Medulla oblongata (tissue), 1 donor: ENCODE measurements at regions not wholly inside any gene's neighbourhood (a gene's known extent, or its start where the extent isn't known, plus 50 kb on each side); places are given as distances from the start of the nearest gene placed in this dataset.
"Not testable (repeated sequence)": the region's sequence is repeated elsewhere in the genome, so short reads cannot be mapped to it uniquely, and the experiment has no call there.

ENCODE experiments used
- DNase-seq: peaks from one replicate; pipeline ENCODE4 v3.0.0-alpha.2; 2015; ENCODE audit errors: extremely low spot score

DNA sequence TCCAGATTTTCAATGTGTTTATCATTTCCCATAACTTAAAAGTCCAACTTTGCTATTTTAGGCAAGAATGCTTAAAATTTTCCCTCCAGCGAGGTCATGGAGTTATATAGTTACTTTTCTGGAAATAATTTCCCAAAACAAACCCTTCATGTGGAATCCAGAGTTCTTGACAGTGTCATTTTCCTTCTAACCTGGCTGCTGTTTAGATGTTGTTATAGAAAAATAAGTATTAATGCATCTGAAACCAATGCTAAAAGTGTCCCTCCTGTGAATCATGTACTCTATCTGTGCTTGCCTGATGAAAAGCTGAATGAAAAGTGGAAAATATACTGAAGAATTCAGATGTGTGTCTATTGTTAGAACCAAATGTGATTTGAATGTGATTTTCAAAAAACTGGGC, 245.3 kb upstream of the HSF2 start:
- no peak for DNase-seq

DNA sequence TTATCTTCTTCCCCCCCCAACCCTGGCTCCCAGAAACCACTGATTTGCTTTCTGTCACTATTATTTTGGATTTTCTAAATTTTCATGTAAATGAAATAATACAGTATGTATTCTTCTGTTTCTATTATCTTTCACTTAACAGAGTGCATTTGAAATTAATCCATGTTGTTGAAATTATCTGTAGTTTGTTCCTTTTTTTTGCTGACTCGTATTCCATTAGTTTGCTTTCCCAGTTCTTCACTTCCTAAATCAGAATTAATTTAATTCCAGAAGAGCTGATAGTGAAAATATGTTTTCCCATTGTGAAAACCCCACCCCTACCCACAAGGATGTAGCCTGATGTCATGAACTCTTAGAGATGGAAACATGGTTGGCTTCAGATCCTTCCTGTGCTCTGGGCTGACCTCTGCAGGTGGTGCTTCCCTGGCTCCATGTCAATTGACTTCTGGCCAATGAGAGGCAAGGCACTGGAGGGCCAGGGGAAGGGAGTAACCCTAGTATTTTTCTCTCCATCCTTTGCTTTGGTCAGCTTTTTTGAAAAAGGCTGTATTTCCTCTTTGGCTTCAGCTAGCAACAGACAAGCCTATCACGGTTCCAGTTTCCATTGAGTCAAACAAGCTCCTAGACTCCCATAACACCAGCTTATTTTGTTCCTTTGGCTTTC, 244.4 kb upstream of the HSF2 start:
- DNase-seq, result no peak

DNA sequence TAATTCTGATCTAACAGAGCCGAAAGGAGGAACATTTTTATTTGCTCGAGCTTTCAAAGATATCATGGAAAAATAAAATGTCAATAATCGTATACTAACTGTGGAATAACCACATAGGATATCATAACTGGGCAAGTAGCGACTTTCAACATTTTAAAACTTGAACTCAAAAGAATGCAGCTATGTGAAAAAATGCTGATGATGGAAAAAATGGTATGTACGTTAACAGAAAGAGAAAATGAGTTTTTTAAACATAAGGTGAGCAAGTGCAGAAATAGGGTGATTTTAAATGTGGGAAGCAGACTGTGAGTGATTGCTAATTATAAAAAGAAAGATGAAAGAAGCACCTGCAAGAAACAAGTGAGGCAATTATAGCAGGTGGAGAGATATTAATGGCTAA, 238.3 kb upstream of the HSF2 start:
- DNase-seq, result no peak

DNA sequence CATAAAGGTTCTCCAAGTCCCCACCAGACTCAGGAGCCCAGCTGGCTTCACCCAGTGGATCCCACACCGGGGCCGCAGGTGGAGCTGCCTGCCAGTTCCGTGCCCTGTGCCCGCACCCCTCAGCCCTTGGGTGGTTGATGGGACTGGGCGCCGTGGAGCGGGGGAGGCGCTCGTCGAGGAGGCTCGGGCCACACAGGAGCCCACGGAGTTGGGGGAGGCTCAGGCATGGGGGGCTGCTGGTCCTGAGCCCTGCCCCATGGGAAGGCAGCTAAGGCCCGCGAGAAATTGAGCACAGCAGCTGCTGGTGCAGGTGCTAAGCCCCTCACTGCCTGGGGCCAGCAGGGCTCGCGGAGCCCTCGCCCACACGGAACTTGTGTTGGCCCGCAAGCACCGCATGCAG, 234.4 kb upstream of the HSF2 start:
- DNase-seq, result no peak

DNA sequence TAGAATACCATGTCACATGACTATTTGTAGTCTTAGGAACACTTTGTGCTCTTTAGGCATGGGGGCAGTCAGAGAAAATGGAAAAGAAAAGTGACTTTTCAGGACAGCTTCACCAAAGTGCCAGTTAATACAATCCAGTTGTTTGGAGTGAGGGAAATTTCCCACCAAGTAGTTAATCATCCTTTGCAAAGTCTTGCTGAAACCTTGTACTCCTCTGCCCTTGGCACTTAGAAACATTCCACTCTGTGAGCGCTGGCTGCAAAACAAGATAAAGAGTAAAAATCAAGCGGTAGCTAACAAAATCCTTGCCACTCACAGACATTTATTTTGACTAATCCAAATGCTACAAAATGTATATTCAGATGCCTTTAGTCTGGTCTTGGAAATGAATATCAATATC, 229.2 kb upstream of the HSF2 start:
- no peak for DNase-seq

DNA sequence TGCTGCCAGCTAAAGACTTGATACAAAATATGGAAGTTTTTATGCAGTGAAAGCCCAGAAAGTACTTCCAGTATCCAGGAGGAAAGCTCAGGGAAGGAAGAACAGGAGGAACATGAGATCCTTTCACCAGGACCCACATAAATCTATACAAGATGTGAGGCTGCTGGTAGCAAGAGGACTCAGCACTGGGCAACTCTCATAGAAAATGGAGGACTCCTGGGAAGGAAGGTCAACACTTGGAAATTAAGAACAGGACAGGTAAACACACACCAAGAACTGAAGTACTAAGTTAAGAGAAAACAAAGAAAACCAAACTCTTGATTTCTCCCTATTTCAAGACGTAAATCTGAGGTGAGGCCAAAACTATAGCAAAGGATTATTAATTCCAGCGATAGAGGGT, 220.5 kb upstream of the HSF2 start:
- DNase-seq, result no peak

DNA sequence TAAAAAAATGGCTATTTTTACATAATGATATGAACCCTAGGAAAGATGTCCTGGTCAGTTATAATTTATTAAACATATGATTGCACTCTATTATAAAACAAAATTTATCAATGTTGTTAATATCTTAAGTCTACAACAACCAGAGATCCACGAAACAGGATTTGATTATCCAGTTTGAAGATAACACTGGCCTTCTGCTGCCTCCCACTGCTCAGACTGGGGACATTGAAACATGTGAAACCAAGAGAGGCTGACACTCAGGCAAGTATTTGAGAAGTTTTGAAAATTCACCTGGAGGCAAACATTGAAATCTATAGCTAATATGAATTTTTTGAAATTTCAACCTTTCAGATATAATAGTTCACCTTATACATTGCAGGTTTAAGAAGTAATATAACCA, 219.3 kb upstream of the HSF2 start:
- peak; percentile 33 for DNase-seq

DNA sequence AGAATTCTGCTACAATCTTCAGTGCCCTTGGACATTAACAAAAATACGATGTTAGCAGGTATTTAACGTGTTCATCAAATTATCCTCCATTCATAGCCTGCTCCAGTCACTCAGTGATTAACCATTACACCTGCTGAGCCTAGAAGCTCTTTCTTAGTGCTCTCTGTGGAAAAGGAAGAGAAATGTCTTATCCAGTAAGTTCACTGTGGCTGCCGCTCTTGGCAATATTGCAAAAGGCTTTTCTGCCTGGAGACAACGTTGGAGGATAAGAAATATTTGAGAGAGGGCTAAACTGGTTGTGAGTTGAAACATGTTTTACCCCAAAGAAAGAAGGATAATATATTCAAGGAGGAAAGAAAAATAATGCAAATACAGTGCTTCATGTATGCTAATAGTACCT, 217.4 kb upstream of the HSF2 start:
- DNase-seq, result peak; percentile 27

DNA sequence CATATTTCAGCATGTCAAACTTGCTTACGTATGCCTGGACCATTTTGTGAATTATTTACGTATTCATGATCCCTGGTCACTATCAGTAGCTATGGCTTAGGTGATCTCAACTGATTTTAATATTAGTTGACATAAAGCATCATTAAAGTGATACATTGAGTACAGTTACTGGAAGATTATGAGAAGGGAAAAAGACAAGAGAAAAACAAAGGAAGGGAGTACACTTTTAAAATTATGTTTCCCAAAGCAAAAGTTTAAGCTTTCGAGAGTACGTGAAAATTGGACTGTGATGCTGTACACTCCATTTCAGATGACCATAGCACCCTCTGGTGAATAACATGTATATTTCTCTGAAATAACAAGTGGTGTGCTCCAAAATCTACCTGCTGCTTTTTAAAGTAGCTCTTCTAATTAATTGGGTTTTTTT, 215.0 kb upstream of the HSF2 start:
- DNase-seq, result peak; percentile 47

DNA sequence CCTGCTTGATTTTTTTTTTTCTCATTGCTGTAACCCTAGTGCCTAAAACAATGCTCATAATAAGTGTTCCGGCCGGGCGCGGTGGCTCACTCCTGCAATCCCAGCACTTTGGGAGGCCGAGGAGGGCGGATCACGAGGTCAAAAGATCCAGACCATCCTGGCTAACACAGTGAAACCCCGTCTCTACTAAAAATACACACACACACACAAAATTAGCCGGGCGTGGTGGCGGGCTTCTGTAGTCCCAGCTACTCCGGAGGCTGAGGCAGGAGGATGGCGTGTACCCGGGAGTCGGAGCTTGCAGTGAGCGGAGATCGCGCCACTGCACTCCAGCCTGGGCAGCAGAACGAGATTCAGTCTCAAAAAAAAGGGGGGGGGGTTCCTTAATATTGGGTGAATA, 214.0 kb upstream of the HSF2 start:
- not testable (repeated sequence) for DNase-seq

DNA sequence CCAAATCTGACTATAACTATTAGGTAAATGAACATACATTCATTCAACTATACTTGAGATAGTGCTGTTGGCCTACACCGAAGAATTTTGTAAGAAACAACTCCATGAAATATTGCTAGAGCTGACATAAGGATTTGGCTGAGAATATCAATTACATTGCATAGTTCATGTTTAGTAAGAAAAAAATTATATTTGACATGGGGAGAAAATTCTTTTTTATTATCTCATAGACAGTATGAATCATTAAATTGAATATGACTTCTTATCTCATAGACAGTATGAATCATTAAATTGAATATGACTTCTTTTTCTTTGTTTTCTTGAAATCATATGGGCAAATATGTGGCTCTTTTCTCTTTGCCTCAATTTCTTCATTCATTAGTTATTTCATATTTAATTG, 212.3 kb upstream of the HSF2 start:
- no peak for DNase-seq

DNA sequence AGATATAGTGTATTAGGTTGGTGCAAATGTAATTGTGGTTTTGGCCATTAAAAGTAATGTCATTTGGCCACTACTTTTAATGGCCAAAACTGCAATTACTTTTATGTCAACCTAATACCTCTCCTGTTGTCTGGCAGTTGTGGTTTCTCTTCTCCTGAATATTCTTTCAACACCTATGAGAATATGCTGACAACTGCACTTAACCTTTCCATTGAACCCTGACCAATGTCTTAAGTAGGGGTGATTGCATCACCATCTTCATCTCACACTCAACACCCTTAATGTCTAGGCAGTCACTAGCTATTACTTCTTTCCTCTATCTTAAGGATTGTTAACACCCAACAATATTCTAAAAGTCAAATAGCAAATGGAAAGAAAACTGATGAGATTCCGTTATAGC, 200.5 kb upstream of the HSF2 start:
- DNase-seq, result no peak

DNA sequence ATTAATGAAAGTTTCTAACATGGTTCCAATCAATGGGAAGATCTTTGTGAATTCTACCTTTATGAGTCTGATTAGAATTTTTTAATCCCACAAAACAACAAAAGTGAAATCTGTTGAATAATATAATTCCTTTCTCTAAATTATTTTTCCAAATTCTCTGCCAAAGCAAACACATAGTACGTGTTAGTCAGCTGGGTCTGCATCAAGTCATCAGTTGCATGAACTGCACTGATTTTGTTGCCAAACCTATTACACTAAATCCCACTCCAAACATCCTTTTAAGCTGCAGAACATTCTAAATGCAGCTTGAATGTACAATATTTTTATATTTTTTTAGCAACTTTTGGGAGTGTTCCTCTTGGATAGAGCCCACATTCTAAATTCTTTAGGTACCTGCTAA, 199.0 kb upstream of the HSF2 start:
- DNase-seq, result no peak

DNA sequence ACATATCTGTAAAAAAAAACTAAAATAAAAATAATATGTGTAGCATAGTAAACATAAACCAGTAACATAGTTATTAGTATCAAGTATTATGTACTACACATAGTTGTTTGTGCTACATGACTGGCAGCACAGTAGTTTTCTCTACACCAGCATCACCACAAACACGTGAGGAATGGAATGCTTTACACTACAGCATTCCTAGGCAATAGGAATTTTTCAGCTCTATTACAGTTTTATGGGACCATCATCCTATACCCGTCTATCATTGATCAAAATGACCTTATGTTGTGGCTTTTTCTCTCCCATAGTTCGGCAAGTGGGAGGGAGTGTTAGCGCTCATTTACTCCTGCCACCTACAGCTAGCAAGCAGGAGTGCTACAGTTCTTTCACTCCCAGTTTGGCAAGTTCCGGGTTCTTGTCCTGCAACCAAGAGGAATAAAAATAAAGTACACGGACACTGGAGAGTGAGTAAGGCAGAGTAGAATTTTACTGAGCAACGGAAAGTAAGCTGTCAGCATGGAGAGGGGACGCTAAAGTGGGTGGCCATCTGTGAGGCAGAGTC, 196.8 kb upstream of the HSF2 start:
- no peak for DNase-seq

DNA sequence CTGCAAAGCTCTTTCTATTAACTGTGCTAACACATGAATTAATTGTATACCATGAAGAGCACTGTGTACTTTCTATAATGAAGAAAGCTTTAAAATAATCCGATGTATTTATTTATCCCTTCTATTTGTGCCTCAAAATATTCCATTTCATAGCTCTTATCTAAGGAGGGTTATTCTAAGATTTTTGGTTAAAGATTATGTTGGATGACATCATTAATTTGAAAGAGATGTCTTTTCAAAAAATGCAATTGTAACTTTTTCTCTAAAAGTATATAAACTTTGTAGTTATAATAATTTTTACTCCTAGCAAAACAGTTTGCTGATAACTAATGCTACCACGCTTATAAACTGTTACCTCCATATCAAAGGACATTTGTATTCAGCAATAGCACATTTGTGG, 192.4 kb upstream of the HSF2 start:
- no peak for DNase-seq

DNA sequence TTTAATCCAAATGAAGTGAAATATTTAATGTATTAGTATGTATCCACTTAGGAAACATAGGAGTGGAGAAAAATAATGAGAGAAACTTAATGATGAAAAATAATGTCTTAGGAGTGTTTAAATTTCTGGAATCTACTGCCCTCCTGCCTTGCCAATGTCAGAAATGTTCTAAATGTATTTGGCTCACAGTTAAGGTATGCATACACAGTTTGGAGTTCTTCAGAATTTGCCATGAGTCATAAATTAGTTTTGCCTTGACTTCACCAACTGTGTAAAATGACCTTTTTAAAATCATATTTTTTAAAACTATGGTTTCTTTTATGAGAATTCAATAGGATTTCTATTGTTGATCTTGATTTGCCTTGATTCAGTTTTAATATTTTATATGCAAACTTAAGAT, 191.7 kb upstream of the HSF2 start:
- DNase-seq, result no peak

DNA sequence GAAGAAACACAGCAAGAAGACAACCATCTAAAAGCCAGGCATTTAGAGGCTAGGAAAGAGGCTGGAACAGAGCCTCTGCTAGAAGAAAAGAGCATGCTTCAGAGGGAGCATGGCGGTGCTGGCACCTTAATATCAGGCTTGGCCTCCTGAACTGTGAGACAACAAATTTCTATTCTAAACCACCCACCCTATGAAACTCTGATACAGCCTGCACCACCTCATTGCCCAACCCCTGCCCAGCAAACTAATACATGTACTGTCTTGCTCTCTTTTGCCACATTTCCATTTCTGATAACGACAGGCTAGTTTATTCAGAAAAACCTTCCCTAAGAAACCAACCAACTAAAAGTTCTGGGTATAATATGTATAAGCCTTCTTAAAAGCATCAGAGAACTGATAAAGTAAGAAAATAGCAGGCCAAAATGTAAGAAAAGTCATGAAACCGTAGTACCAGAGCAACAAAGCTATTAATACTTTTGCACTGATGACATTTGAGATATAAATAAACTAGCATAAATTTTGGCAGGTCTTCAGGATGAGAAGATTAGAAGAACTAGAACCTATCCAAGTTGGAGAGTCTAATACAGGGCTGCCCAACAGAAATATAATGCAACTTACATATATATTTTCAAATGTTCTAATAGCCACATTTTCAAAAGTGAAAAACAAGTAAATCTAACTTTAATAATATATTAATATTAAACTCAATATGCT, 184.7 kb upstream of the HSF2 start:
- DNase-seq, result no peak

DNA sequence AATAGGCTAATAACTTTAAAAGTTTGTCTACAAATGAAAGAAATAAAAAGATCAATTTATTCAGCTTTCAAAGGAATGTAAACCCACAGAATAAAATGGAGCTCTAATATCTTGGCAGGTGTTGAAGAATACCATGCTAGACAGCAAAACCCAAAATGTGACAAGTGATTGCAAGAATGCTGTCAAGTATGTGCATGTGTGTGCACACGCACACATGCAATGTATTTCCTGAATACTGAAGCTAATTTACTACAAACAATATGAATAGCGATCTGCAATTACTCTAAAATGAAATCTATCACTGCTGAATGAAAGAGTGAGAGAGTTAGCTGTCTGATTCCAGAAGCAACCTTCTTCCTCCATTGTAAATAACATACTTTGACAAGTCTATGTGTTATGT, 179.2 kb upstream of the HSF2 start:
- no peak for DNase-seq

DNA sequence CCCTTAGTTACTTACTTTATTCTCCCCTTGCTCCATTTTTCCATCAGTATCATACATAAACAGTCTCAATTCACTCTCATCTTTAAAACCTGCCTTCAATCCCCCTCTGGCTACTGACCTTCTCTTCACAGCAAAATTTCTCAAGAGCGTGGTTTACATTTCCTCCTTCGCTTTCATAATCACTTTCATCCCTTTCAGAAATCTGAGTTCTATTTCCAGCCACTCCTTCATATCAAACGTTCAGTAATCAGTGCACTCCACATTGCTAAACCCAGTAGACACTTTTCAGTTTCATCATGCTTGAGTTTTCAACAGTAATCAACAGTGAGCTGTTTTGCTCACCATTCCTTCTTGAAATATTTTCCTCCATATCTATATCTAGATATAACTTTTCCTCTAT, 176.7 kb upstream of the HSF2 start:
- DNase-seq, result no peak

DNA sequence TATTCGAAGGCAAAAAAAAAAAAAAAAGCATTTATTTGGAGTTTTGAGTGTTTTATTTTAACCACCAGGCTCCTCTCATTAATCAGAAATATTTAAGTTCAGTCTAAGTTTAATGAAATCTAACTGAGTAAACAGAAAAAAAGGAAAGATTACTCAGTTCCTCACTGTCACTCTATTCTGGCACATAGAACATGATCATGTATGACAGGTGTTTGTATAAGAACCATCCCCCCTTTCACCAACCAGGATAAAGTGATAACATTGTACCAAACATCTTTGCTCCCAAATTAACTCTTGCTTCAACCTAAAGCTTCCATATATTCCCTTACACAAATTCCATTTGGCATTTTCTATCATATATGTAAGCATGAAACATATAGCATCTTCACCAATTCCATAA, 176.2 kb upstream of the HSF2 start:
- no peak for DNase-seq

DNA sequence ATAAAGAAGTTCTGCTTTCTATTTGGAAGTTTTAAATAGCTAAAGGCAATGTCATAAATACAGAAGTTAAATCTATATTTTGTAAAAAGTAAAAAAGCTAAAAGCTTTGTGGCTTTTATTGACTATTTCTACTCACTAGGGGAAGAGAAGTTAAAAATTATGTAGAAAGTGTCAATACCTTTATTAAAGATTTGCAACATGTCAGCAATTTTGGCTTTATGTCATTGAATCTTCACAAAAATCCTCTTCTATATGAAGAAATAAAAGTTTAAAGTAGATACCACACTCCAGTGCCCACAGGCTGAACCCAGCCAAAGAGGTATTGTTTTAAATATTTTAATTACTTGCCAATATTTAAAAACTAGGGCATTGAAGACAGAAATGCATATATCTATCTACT, 160.6 kb upstream of the HSF2 start:
- no peak for DNase-seq

DNA sequence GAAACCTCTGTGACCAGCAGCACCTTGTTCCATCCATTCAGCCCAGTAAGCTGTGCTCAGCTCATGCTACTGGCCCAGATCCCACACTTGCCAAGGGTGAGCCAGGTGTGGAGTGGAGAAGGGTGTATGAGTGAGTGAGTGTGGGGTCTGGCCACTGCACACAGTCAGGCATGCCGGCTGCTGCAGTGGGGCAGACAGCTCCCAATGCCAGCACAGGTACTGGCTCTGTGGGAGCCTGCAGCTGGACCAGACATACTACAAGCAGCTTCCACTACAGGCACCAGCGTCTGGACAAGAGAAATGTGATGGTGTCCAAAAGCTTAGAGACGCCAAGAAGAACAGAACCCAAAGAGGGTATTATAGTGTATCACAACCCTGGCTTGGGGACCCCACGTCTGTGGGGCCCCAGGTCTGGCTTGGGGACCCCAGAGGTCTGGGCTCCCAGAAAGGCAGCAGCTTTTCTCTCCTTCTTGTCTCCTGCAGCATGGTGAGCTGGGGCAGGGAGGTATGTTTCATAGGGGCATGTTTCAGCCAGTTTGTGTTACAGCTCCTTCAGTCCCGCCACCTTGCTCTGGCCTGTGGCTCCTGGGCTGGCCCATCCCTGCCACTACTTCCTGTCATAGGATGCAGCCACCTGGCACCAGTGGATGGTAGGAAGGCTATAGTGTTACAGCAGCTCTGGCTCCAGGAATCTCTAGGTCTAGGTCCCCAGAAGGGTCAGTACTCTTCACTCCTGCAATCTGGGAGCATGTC, 152.4 kb upstream of the HSF2 start:
- no peak for DNase-seq
